Retina (tissue), 1 donor: ENCODE measurements at regions not wholly inside any gene's neighbourhood (a gene's known extent, or its start where the extent isn't known, plus 50 kb on each side); places are given as distances from the start of the nearest gene placed in this dataset.

Experiments used
- DNase-seq: peaks from one replicate; pipeline ENCODE4 v3.0.0-alpha.2; 2016

DNA sequence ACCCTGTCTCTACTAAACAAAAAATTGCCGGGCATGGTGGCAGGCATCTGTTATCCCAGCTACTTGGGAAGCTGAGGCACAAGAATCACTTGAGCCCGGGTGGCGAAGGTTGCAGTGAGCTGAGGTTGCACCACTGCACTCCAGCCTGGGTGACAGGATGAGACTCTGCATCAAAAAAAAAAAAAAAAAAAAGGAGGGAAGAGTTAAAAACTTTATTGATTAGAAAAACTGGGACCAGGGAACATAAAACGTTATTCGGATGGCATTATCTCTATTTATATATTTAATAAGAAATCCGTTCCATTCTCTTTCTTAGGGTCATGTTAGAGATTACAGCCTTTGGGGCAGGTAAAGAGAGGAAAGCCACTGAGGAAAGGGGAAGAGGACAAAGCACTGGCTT is 197.5 kb downstream of the BCR start:
- DNase-seq = no peak

- DNase-seq = no peak
Measured at GRCh38 chr22:23376256-23376655, 195.9 kb downstream of the BCR start.

- no peak for DNase-seq
Measured at GRCh38 chr22:23375031-23375827, 194.9 kb downstream of the BCR start.

GRCh38 chr22:23373601-23374000 is 193.3 kb downstream of the BCR start:
- DNase-seq = no peak

- no peak for DNase-seq
Measured at GRCh38 chr22:23370251-23370650, 189.9 kb downstream of the BCR start.

DNA sequence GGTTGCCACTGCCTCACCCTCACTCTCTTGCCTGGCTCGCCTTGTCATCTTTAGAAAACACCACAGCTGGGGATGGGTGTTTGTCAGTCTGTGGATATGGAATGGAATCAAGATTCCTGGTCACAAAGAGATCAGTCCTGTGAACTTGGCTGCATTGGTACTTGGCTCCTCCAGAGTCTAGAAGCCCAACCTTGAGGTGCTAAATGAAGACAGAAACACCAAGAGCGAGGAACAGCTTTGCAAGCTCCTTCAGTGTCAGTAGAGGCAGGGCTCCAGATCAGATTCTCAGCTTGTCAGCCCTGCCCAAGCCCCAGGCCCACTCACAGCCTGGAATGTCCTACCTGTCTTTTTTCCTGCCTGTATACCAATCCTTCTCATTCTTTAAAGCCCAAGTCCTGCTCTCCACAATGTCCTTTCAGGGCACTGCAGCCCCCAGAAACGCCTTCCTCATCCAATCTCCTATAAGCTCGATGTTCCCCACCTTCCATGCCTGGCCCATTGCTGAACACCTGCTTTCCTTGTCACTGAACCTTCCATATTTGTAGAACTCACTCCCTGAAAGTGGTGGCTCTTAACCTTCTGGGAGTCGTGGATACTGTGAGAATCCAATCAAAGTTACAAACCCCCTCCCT is 188.9 kb downstream of the BCR start:
- DNase-seq = no peak
